Fibroblast of lung (primary cell): ENCODE measurements at regions not wholly inside any gene's neighbourhood (a gene's known extent, or its start where the extent isn't known, plus 50 kb on each side); places are given as distances from the start of the nearest gene placed in this dataset.

Source experiments
- DNase-seq, 2 donors: peaks; one replicate each; pipeline versions ENCODE4 v3.0.0 to v3.0.0-alpha.2; 2010; ENCODE audit warnings: low read depth in 2 of 2
- H2AFZ ChIP-seq: 2 replicates; pipeline ENCODE4 v1.5.1; 2012; ENCODE audit warnings: low read length, control low read depth, inconsistent platforms
- H3K27ac ChIP-seq: 2 replicates; pipeline ENCODE4 v1.5.1; 2011; ENCODE audit warnings: low read length, control low read depth; ENCODE audit not compliant: insufficient read depth
- H3K27me3 ChIP-seq: 2 replicates; pipeline ENCODE4 v1.5.1; 2011; ENCODE audit warnings: mild to moderate bottlenecking, low read length; ENCODE audit not compliant: control insufficient read depth, insufficient read depth
- H3K36me3 ChIP-seq: 2 replicates; pipeline ENCODE4 v1.5.1; 2011; ENCODE audit warnings: low read length; ENCODE audit not compliant: control insufficient read depth, insufficient read depth
- H3K4me1 ChIP-seq: 2 replicates; pipeline ENCODE4 v1.5.1; 2011; ENCODE audit warnings: low read length; ENCODE audit not compliant: control insufficient read depth, insufficient read depth; ENCODE audit errors: extremely low read depth
- H3K4me2 ChIP-seq: 2 replicates; pipeline ENCODE4 v1.5.1; 2011; ENCODE audit warnings: low read length, control low read depth; ENCODE audit not compliant: insufficient read depth; ENCODE audit errors: extremely low read depth
- H3K4me3 ChIP-seq, 4 experiments: fragments of 200-600 bp in 1 of 4; sonication (generic) in 1 of 4; replicated peaks in 1 of 4; 2 replicates each; pipeline ENCODE4 v1.5.1; 2011 to 2016; ENCODE audit warnings: low read length in 4 of 4, low read depth in 3 of 4, mild to moderate bottlenecking in 3 of 4, control low read depth in 2 of 4, inconsistent platforms in 1 of 4, mixed read lengths in 1 of 4; ENCODE audit not compliant: insufficient read depth in 1 of 4; ENCODE audit errors: control extremely low read depth in 1 of 4
- H3K79me2 ChIP-seq: 2 replicates; pipeline ENCODE4 v1.5.1; 2012; ENCODE audit warnings: mild to moderate bottlenecking, low read length, inconsistent platforms; ENCODE audit not compliant: control insufficient read depth, insufficient read depth
- H3K9ac ChIP-seq: 2 replicates; pipeline ENCODE4 v1.5.1; 2011; ENCODE audit warnings: mild to moderate bottlenecking, low read length, control low read depth; ENCODE audit not compliant: insufficient read depth
- H3K9me3 ChIP-seq: 2 replicates; pipeline ENCODE4 v1.5.1; 2012; ENCODE audit warnings: low read depth, low read length; ENCODE audit not compliant: control insufficient read depth, insufficient read depth
- H4K20me1 ChIP-seq: 2 replicates; pipeline ENCODE4 v1.5.1; 2011; ENCODE audit warnings: low read length; ENCODE audit not compliant: control insufficient read depth, insufficient read depth; ENCODE audit errors: extremely low read depth
- EZH2 ChIP-seq: IDR thresholded peaks from 2 replicates; pipeline ENCODE4 v1.5.1; 2012; ENCODE audit warnings: low read length, control low read depth, mild to moderate bottlenecking; ENCODE audit errors: missing control alignments
- TF ChIP-seq, protein P1 (sequence below), 2 donors: IDR thresholded peaks in 1 of 2; conservative IDR thresholded peaks in 1 of 2; 1 replicate in 1 of 2; 2 replicates in 1 of 2; pipeline ENCODE4 v1.5.1; 2011 to 2012; ENCODE audit warnings: low read length in 2 of 2, control low read depth in 1 of 2, inconsistent platforms in 1 of 2, low read depth in 1 of 2, mild to moderate bottlenecking in 1 of 2

DNA sequence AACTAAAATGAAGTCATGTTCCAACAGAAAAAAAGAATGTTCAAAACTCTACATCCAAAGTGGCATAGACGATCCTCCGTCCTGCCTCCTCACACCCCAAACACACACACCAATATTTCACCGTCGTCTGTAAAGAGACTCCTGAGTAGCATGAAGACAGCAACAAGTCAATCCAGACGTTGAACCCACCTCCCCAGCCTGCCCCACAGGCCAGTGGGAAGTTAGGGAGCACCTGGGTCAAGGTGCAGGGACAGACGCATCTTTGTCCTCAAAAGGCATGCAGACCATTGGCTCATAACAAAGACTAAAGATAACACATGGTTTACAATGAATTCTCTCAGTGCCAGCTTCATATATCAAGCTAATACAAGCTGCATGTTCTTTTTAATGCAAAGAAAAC, 396.5 kb downstream of the TCERG1L start:
- Histone ChIP-seq H3K9ac (no peak overlapping the region), H3K4me1 (no peaks in the 10 kb centered on the region), H3K36me3 (no peaks in the 10 kb centered on the region), H3K79me2 (no peaks in the 10 kb centered on the region), H3K4me2 (no peak overlapping the region), H3K4me3 (no peak overlapping the region), H3K27me3 (no peaks in the 10 kb centered on the region), H3K27ac (no peak overlapping the region), H3K9me3 (no peaks in the 10 kb centered on the region), H4K20me1 (no peaks in the 10 kb centered on the region), H2AFZ (no peak overlapping the region)
- DNase-seq: no peak
- TF ChIP-seq EZH2: no peak
- TF ChIP-seq, protein P1, sequence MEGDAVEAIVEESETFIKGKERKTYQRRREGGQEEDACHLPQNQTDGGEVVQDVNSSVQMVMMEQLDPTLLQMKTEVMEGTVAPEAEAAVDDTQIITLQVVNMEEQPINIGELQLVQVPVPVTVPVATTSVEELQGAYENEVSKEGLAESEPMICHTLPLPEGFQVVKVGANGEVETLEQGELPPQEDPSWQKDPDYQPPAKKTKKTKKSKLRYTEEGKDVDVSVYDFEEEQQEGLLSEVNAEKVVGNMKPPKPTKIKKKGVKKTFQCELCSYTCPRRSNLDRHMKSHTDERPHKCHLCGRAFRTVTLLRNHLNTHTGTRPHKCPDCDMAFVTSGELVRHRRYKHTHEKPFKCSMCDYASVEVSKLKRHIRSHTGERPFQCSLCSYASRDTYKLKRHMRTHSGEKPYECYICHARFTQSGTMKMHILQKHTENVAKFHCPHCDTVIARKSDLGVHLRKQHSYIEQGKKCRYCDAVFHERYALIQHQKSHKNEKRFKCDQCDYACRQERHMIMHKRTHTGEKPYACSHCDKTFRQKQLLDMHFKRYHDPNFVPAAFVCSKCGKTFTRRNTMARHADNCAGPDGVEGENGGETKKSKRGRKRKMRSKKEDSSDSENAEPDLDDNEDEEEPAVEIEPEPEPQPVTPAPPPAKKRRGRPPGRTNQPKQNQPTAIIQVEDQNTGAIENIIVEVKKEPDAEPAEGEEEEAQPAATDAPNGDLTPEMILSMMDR (conservative IDR thresholded peaks at IDR 0.05 in 1 of 2, IDR thresholded peaks at IDR 0.05 in 1 of 2; ENCODE audit: low read depth in 1 of 2, low read length in 2 of 2): no peak

DNA sequence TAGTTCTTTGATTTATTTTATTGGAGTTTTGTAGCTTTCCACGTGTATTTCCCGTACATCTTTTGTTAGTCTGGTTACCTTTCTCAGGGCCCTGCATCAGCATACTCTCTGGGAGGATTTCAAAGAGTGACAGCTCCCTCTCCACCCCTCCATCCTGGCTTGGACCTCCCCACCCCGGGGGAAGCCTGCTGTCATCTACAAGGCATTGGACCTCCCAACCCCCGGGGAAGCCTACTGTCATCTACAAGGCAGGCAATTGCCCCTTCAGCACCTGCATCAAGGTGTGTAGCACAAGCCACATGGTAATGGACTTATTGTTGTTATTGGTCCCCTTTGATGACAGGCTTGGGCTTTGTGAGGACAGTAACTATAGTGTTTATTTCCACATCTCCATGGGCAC, 390.1 kb downstream of the TCERG1L start:
- H3K36me3 ChIP-seq: no peaks in the 10 kb centered on the region
- H3K9ac ChIP-seq: no peak overlapping the region
- no peaks in the 10 kb centered on the region for H3K79me2 ChIP-seq
- H2AFZ ChIP-seq: no peak overlapping the region
- no peaks in the 10 kb centered on the region for H4K20me1 ChIP-seq
- no peaks in the 10 kb centered on the region for H3K9me3 ChIP-seq
- no peak for DNase-seq
- TF ChIP-seq, protein P1 (conservative IDR thresholded peaks at IDR 0.05 in 1 of 2, IDR thresholded peaks at IDR 0.05 in 1 of 2; ENCODE audit: low read depth in 1 of 2, low read length in 2 of 2): no peak
- TF ChIP-seq EZH2: no peak
- no peaks in the 10 kb centered on the region for H3K27me3 ChIP-seq
- no peak overlapping the region for H3K27ac ChIP-seq
- H3K4me1 ChIP-seq: no peaks in the 10 kb centered on the region
- H3K4me3 ChIP-seq: no peak overlapping the region
- no peak overlapping the region for H3K4me2 ChIP-seq

DNA sequence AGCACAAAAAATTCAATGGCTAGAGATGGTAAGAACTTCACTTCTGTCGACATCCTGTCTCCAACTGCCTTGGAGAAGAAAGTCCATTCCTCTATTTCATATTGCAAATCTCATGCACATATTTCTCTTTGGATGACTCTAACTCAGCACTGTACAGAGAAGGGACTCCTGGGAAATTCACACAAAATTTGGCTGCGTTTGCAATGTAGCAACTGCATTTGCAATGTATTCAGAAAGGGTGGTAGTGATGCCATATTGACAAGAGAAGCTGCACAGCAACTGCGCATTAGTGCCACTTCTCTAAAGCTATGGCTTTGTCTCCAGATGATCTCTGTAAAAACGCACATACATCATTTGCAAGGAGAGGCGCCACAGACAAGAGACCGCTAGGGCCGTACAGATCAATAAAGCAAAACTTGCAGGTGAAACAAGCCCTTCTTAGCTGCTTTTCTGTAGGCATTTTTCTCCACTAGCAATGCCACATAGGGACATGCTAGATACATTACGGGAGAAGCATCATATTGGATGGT, 389.5 kb downstream of the TCERG1L start:
- no peak overlapping the region for H2AFZ ChIP-seq
- no peaks in the 10 kb centered on the region for H4K20me1 ChIP-seq
- no peak overlapping the region for H3K9ac ChIP-seq
- no peak overlapping the region for H3K27ac ChIP-seq
- no peaks in the 10 kb centered on the region for H3K4me1 ChIP-seq
- TF ChIP-seq, protein P1 (conservative IDR thresholded peaks at IDR 0.05 in 1 of 2, IDR thresholded peaks at IDR 0.05 in 1 of 2; ENCODE audit: low read depth in 1 of 2, low read length in 2 of 2): no peak
- TF ChIP-seq EZH2: no peak
- H3K9me3 ChIP-seq: no peaks in the 10 kb centered on the region
- H3K36me3 ChIP-seq: no peaks in the 10 kb centered on the region
- H3K4me2 ChIP-seq: no peak overlapping the region
- H3K4me3 ChIP-seq: no peak overlapping the region
- H3K27me3 ChIP-seq: no peaks in the 10 kb centered on the region
- no peaks in the 10 kb centered on the region for H3K79me2 ChIP-seq
- DNase-seq: no peak
